Hematopoietic multipotent progenitor cell treated with erythropoietin and hydrocortisone succinate and interleukin-3 and kit ligand, for 17 days (in vitro differentiated cells): ENCODE measurements at regions not wholly inside any gene's neighbourhood (a gene's known extent, or its start where the extent isn't known, plus 50 kb on each side); places are given as distances from the start of the nearest gene placed in this dataset.
"Not testable (repeated sequence)": the region's sequence is repeated elsewhere in the genome, so short reads cannot be mapped to it uniquely, and the experiment has no call there.

Source experiments
- DNase-seq: peaks from one replicate; pipeline ENCODE4 v3.0.0-alpha.2; 2015; ENCODE audit warnings: low spot score

- DNase-seq: no peak
Measured at GRCh38 chr14:84442521-84442920, 1087.4 kb upstream of the FLRT2 start.

DNA sequence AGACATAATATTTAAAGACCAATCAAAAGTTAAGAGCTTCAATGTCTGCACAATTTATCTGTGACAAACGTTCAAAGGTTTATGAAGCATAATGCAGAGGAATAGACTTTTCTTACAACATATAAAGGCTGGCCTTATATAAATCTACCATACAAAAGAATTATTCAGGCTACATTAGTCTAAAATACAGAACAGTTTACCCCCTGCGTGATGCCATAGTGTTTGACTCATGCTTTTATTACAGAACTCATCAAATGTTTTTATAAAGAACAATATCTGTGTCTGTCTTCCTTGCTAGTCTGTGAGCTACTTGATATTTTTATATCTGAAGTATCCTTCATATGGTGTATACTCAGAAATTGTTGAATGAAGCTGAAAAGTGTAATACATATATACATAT lies 1084.5 kb upstream of the FLRT2 start:
- no peak for DNase-seq

GRCh38 chr14:84446250-84446649 lies 1083.7 kb upstream of the FLRT2 start:
- DNase-seq: no peak

- DNase-seq: no peak
Measured at GRCh38 chr14:84453307-84453950, 1076.5 kb upstream of the FLRT2 start.

DNA sequence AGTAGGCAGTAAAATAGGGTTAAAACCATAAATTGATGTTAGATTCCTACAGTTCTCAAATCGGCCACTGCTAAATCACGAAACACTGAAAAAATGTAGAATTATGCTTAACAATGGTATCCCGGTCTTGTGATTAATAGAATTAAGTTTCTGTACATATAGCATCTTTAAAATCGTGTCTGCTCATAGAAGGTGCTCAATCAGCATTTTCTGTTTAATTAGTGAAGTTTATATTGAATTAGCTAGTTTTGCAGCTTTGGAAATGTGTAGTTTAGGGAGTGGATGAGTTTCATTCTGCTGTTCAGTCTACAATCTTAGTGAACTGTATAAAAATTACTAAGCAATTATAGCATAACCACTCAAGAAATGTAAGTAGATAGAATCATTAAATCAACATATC lies 1075.8 kb upstream of the FLRT2 start:
- no peak for DNase-seq

- no peak for DNase-seq
Measured at GRCh38 chr14:84456946-84457345, 1073.0 kb upstream of the FLRT2 start.

- DNase-seq: no peak
Measured at GRCh38 chr14:84458881-84459280, 1071.1 kb upstream of the FLRT2 start.

GRCh38 chr14:84465880-84466279 lies 1064.1 kb upstream of the FLRT2 start:
- DNase-seq: no peak

DNA sequence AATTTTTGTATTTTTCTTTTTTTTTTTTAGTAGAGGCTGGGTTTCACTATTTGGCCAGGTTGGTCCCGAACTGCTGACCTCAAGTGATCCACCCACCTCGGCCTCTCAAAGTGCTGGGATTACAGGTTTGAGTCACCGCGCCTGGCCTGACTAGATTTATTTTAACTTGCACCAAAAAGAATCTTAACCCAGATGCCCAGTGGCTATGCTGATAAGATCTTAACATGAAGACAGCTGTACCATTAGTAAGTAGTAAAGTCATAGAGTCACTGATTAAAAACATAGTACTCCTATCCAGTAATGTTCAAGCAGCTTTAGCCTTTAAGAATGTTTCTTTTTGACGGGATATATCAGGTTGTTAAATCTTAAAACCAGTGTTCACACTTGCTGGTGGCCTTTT lies 1061.8 kb upstream of the FLRT2 start:
- DNase-seq: no peak

DNA sequence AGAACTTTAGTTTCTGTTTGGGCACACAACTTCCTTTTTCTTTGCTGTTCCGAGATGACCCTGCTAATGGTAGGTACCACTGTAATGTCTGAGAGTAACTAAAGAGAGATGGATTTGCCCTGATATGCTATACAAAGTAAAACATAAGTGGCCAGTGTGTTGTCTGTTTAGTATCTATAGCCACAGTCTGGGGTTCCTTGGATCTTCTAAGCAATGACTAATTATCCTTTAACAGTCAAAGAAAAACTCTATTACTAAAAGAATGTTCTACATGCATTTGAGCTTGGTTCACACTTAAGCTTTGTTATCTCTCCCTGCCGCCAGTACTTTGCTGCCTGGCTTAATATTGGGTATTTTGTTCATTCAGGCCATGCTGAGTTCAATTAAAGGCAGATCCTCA lies 1051.9 kb upstream of the FLRT2 start:
- no peak for DNase-seq

DNA sequence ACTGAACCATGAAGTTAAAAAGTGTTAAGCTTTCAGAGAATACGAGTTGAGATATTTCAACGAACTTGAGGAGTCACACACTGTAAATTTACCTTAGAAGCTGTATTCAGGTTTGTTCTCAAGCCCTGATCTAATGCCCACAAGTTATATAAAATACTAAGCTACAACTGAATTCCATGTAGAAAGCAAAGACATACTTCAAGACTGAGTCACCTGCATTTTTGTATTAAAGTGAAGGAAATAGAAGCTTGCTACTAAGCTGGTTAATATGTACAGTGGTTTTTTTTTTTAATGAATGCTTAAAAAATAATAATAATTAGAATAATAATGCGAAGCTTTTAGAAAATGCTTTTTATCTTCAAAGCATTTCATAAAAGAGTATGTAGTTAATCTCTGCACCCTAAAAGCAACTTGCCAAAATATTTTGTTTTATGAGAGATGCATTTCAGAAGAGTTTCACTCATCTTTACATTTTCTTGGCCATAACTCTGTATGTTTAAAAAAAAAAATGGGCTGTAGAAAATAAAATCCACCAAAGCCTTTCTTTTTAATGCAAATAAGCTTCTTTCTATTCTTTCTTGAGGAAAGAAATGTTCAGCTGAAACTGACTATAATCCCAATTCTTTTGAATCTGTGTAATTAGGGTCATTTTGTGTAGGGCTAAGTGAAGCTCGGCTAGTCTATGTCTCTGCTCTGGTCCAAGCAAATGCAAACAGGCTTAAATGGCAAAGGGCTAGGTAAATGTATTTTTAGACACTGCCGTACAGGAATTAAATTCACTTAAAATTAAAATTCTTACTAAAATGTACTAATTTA lies 1047.5 kb upstream of the FLRT2 start:
- DNase-seq: no peak

- no peak for DNase-seq
Measured at GRCh38 chr14:84483072-84483420, 1046.9 kb upstream of the FLRT2 start.

- not testable (repeated sequence) for DNase-seq
Measured at GRCh38 chr14:84484243-84484642, 1045.7 kb upstream of the FLRT2 start.

GRCh38 chr14:84485036-84485435 lies 1044.9 kb upstream of the FLRT2 start:
- no peak for DNase-seq

DNA sequence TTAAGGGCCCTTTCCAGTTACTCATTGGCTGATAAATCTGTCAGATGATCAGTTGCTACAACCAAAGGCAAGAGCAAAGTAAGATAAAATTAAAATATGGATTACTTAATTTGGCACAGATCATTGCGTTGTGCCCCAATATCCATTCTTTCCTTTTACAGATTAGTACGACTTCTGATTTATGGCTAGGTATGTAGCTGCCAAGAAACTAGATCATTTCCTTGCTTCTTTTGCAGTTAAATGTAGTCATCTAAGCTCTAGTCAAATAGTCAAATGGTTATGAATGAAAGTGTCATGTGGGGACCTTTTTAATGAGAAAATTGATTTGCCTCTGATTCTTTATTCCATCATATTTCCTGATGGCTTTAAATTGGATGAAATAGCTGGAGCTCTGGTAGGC lies 1039.9 kb upstream of the FLRT2 start:
- DNase-seq: no peak

DNA sequence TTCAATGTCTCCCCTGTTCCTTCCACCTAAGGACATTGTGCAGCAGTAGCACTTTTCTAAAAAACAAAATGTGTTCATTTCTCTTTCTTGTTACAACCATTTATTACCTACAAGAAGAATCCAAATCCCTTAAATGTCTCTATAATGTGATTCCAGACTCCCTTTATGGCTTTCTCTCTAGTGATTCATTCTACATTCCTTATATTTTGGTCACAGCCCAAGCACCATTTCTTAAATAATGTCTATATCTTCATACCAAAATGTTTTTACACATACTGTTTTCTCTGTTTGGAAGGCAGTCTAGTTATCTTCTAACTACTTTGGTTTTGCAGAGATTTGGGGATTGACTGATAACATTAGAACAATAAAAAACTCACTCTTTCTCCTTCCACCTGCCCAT lies 1037.3 kb upstream of the FLRT2 start:
- no peak for DNase-seq

GRCh38 chr14:84493779-84494178 lies 1036.2 kb upstream of the FLRT2 start:
- no peak for DNase-seq

- DNase-seq: no peak
Measured at GRCh38 chr14:84496677-84497076, 1033.3 kb upstream of the FLRT2 start.

DNA sequence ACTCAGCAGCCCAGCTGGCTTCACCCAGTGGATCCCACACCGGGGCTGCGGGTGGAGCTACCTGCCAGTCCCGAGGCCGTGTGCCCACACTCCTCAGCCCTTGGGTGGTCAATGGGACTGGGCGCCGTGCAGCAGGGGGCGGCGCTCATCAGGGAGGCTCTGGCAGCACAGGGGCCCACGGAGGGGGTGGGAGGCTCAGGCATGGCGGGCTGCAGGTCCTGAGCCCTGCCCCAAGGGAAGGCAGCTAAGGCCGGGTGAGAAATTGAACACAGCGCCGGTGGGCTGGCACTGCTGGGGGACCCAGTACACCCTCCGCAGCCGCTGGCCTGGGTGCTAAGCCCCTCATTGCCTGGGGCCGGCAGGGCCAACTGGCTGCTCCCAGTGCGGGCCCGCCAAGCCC lies 1017.1 kb upstream of the FLRT2 start:
- not testable (repeated sequence) for DNase-seq

GRCh38 chr14:84519836-84520235 lies 1010.1 kb upstream of the FLRT2 start:
- DNase-seq: no peak

DNA sequence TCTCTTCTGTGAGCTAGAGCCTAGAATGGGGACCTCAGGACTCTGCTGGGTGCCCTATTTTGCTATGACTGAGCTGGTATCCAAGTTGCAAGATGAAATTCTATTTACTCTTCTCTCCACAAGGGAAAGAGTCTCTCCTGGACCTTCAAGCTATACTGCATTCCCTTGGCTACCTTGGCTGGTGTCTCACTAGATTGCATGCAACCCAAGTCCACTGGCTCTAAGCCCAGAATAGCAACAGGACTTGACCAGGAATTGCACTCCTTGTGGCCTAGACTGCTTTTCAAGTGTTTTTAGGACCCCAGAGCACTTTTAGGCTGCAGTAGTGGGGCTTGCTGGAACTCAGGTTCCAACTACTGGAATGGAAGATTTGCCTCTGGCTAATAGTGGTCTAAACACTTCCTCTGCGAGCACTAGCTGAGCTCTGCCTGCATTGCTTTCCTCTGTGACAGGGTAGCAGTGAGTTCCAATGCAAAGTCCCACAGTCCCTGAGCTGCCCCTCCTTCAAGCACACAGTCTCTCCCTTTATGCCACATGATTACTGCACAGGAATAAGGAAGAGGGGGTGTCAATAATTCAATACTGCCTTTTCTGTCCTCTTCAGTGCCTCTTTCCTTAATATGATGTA lies 1009.1 kb upstream of the FLRT2 start:
- no peak for DNase-seq

- no peak for DNase-seq
Measured at GRCh38 chr14:84523746-84524145, 1006.2 kb upstream of the FLRT2 start.

- no peak for DNase-seq
Measured at GRCh38 chr14:84527706-84528105, 1002.2 kb upstream of the FLRT2 start.
